ENCODE measurements at regions not wholly inside any gene's neighbourhood (a gene's known extent, or its start where the extent isn't known, plus 50 kb on each side); places are given as distances from the start of the nearest gene placed in this dataset.

DNA sequence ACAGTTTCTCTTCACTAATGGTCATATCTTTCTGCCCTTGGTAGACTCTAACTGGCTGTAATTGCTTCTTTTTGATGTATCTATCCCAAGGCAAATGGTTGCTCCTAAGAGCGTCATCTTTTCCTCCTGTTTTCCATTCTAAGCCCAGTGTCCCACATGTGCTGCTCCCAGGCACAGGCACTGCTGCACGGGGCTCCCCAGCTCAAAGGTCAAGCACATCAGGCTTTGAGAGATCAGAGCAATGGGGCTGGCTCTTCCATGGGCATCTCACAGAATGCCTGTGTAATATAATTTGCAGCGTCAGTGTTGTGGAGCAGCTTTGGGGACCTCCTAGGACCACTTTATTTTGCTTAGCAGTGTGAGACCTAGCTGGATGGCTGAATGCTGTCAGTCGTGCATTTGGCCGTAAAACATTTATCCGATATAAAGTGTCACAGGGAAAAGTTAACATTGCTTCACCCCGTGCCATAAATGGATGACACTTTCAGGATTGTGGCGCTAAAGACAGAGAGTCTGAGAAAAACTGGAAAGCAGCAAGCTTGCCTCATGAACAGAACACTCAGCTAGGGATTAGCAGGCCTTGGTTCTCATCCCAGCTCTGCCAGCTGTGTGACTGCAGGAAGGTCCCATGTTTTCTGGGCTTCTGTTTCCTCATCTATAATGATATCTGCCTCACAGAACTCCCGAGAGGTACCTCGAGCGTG is 277.5 kb upstream of the TBL1XR1 start:
- no peak for TF ChIP-seq EZH2 (IDR thresholded peaks at IDR 0.05)
- no peak for TF ChIP-seq POLR2AphosphoS5 (IDR thresholded peaks at IDR 0.05; ENCODE audit: borderline replicate concordance, low read depth, low read length)

Data from SK-N-MC (cell line).